ENCODE measurements at regions not wholly inside any gene's neighbourhood (a gene's known extent, or its start where the extent isn't known, plus 50 kb on each side); places are given as distances from the start of the nearest gene placed in this dataset.

DNA sequence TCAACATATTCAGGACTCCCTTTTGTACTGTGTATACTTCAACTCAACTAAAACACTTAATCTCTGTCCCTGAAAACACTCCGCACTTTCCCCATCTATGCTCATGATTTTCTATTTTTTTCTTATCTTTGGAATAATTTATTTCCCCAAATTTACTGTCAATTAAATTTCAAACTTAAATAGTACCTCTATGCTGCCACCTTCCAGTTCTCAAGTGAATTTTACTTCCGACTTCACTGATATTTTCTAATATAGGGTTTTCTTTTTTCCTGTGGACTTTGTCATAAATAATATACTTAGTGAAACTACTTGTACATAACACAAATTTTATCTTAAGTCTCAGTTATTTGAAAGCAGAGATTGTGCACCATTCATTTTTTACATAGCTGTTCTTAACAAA lies 1303.3 kb downstream of the OTOL1 start:
- Mint-ChIP-seq H3K4me3 (no peak overlapping the region), H3K9me3 (no peaks in the 10 kb centered on the region), H3K4me1 (no peaks in the 10 kb centered on the region), H3K27me3 (ENCODE audit: low read depth) (no peaks in the 10 kb centered on the region), H3K27ac (no peak overlapping the region), H3K36me3 (no peaks in the 10 kb centered on the region)
- ChIA-PET CTCF (no interaction called here), POLR2A (no interaction called here)
- no peak for TF ChIP-seq MAX (CRISPR knock-in tag; IDR thresholded peaks at IDR 0.05)
- TF ChIP-seq, protein P1, sequence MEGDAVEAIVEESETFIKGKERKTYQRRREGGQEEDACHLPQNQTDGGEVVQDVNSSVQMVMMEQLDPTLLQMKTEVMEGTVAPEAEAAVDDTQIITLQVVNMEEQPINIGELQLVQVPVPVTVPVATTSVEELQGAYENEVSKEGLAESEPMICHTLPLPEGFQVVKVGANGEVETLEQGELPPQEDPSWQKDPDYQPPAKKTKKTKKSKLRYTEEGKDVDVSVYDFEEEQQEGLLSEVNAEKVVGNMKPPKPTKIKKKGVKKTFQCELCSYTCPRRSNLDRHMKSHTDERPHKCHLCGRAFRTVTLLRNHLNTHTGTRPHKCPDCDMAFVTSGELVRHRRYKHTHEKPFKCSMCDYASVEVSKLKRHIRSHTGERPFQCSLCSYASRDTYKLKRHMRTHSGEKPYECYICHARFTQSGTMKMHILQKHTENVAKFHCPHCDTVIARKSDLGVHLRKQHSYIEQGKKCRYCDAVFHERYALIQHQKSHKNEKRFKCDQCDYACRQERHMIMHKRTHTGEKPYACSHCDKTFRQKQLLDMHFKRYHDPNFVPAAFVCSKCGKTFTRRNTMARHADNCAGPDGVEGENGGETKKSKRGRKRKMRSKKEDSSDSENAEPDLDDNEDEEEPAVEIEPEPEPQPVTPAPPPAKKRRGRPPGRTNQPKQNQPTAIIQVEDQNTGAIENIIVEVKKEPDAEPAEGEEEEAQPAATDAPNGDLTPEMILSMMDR (IDR thresholded peaks at IDR 0.05): no peak
- TF ChIP-seq CREB1 (CRISPR knock-in tag; IDR thresholded peaks at IDR 0.05): no peak
- TF ChIP-seq ZNF396 (CRISPR knock-in tag; IDR thresholded peaks at IDR 0.05; ENCODE audit: borderline replicate concordance): no peak
- TF ChIP-seq TCF7 (CRISPR knock-in tag; IDR thresholded peaks at IDR 0.05; ENCODE audit: low read depth): no peak
- no peak for TF ChIP-seq ZNF281 (CRISPR knock-in tag; IDR thresholded peaks at IDR 0.05)
- TF ChIP-seq SP1 (CRISPR knock-in tag; conservative IDR thresholded peaks at IDR 0.05): no peak
- ATAC-seq (no peak), DNase-seq (ENCODE audit: low spot score) (no peak)

- Mint-ChIP-seq H3K27me3 (ENCODE audit: low read depth) (no peaks in the 10 kb centered on the region), H3K27ac (no peak overlapping the region), H3K9me3 (no peaks in the 10 kb centered on the region), H3K4me1 (no peaks in the 10 kb centered on the region), H3K36me3 (no peaks in the 10 kb centered on the region), H3K4me3 (no peak overlapping the region)
- CTCF ChIA-PET: no interaction called here
- no peak for TF ChIP-seq ZBTB43 (CRISPR knock-in tag; IDR thresholded peaks at IDR 0.05)
- TF ChIP-seq, protein P2, sequence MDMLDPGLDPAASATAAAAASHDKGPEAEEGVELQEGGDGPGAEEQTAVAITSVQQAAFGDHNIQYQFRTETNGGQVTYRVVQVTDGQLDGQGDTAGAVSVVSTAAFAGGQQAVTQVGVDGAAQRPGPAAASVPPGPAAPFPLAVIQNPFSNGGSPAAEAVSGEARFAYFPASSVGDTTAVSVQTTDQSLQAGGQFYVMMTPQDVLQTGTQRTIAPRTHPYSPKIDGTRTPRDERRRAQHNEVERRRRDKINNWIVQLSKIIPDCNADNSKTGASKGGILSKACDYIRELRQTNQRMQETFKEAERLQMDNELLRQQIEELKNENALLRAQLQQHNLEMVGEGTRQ (CRISPR knock-in tag; IDR thresholded peaks at IDR 0.05): no peak
- TF ChIP-seq SP1 (CRISPR knock-in tag; conservative IDR thresholded peaks at IDR 0.05): no peak
- no peak for TF ChIP-seq CBFB (CRISPR knock-in tag; IDR thresholded peaks at IDR 0.05; ENCODE audit: low read depth)
- no peak for TF ChIP-seq GRHL2 (CRISPR knock-in tag; IDR thresholded peaks at IDR 0.05; ENCODE audit: insufficient replicate concordance, severe bottlenecking)
- TF ChIP-seq TEAD1 (CRISPR knock-in tag; IDR thresholded peaks at IDR 0.05): no peak
- TF ChIP-seq, protein P3, sequence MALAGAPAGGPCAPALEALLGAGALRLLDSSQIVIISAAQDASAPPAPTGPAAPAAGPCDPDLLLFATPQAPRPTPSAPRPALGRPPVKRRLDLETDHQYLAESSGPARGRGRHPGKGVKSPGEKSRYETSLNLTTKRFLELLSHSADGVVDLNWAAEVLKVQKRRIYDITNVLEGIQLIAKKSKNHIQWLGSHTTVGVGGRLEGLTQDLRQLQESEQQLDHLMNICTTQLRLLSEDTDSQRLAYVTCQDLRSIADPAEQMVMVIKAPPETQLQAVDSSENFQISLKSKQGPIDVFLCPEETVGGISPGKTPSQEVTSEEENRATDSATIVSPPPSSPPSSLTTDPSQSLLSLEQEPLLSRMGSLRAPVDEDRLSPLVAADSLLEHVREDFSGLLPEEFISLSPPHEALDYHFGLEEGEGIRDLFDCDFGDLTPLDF (CRISPR knock-in tag; IDR thresholded peaks at IDR 0.05): no peak
- TF ChIP-seq ZNF232 (CRISPR knock-in tag; IDR thresholded peaks at IDR 0.05): no peak
- no peak for TF ChIP-seq ERG (CRISPR knock-in tag; IDR thresholded peaks at IDR 0.05)
- no peak for TF ChIP-seq NFATC4 (CRISPR knock-in tag; IDR thresholded peaks at IDR 0.05)
- no peak for TF ChIP-seq JAZF1 (CRISPR knock-in tag; IDR thresholded peaks at IDR 0.05)
- no peak for TF ChIP-seq GTF2I (CRISPR knock-in tag; conservative IDR thresholded peaks at IDR 0.05)
- no peak for TF ChIP-seq ZNF532 (CRISPR knock-in tag; IDR thresholded peaks at IDR 0.05; ENCODE audit: borderline replicate concordance)
- no peak for TF ChIP-seq ELF4 (CRISPR knock-in tag; IDR thresholded peaks at IDR 0.05; ENCODE audit: low read depth)
- no peak for DNase-seq (ENCODE audit: low spot score)
- no peak for ATAC-seq
- POLR2A ChIA-PET: no interaction called here
Observed at GRCh38 chr3:162802228-162802965, 1305.8 kb downstream of the OTOL1 start.

All from WTC11 (cell line).